Stromal cell of bone marrow (primary cell): ENCODE measurements at regions not wholly inside any gene's neighbourhood (a gene's known extent, or its start where the extent isn't known, plus 50 kb on each side); places are given as distances from the start of the nearest gene placed in this dataset.

Source experiments
- DNase-seq: peaks from one replicate; pipeline ENCODE4 v3.0.0-alpha.2; 2012; ENCODE audit warnings: low read depth

DNA sequence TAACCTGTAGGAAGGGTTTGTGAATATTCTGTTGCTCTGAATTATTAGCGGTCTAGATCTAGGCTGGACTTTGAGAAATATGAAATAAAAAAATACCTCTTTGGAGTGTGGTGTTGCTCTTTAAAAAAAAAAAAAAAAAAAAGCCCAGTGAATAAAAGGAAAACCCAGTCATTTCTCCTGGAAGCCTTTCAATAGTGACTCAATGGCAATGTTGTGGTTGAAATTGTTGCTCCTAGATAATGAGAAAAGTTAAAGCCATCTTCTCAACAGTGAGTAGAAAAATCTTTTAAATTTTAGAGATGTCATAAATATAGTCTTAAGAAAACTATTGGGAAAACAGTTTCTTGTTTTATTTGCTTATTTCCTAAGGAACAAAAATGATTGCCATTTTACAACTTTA lies 135.3 kb downstream of the RFC3 start:
- peak; percentile 89 for DNase-seq

DNA sequence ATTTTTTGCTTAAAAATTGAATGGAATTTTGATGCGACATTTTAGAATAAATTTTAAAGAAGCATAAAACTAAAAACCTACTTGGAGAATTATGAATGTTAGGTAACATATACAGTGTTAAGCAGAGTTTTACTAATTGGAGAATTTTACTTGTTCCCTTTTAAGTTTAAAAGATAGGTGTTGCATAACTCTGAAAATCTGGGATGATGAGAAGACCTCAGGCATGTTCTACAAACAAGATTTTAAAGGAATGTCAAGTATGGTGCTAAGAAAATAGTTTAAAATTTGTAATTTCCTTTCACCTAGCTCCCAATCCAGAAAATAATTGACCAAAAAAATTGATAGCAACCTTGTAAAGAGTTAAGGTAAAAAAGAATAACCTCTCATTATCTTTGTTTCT lies 135.8 kb downstream of the RFC3 start:
- DNase-seq = no peak

DNA sequence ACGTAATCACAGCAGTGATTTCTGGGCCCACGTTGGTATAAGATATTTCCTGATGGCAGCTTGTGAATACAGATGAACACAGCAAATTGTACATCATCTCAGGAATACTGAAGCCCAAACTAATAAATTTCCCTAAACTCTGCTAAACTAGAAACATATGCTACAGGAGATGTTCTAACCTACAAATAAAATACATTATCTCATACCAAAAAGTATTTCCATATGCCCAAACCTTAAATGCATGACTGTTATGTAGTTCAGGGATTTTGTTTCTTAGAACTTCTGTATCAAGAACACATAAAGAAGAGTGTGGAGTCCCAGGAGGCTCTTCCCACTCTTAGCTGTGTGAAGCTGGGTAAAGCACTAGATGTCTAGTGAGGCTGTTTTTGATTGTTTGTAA lies 138.4 kb downstream of the RFC3 start:
- no peak for DNase-seq

DNA sequence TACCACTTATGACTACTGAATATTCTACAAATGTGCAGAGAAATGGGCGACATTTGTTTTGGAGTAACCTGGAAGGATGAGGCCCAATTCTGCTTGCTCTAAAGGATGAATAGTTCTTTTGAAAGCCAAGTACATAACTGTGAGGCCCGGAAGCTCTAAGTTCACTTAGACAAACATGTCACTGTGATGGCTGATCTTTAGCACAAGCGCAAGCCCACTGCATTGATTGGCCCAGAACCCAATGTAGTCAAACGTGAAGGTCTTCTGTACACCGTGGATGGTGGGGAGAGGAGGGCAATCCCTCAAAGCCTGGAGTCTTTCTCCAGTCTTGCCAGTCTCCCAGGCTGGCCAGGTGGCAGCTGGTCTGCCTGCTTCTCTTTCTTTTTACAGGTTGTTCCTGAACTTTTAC lies 139.6 kb downstream of the RFC3 start:
- DNase-seq = no peak

DNA sequence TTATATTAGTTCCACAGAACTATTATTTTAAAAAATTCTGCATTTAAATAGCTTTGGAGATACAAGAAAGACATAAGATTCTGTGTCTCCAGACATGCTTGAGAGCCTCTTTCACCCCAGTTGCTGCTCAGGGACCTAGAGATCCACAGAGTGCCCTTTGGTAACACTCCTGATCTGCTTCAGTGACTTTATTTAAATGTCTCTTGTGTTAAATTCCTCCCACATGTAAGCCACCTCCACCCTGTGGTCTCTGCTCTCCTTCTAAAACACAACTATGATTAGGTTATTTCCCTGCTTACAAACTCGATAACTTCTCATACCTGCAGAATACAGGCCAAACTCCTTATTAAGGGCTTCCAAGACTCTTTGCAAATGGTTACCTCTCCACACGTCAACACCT lies 141.0 kb downstream of the RFC3 start:
- no peak for DNase-seq

DNA sequence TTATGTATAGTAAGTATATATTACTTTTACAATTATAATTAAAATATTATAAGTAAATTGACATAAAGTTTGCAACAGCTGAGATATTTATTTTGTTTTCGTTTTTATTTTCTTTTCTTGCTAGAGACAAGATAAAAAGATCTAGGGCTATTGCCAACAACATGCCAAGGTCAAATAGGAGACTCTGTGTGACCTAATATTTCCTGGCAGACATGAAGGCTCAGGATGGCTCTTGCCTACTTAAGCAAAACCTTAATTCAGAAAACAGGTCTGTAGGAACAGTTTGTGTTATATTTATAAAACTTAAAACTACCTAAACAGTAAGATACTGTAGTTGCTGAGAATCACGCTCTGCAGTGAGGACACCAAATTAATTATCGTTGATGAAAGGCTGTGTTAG lies 145.2 kb downstream of the RFC3 start:
- DNase-seq = no peak

DNA sequence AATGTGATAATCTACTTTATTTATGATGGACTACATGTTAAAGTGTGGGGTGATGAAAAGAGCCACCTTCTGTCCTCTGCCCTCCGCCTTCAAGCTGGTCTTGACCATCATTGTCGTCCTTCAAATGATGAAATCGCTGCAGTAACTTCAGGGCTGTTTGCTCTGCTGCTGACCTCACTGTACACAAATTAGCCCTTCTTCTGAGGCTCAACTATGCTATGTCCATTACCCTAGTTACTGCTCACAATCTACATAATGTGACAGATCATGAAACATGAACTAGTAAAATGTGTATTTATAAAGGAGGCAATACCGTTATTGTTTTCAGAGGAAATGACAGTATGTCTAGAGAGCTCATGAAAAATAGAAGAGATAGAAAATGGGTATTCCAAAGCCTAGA lies 145.9 kb downstream of the RFC3 start:
- DNase-seq = no peak

DNA sequence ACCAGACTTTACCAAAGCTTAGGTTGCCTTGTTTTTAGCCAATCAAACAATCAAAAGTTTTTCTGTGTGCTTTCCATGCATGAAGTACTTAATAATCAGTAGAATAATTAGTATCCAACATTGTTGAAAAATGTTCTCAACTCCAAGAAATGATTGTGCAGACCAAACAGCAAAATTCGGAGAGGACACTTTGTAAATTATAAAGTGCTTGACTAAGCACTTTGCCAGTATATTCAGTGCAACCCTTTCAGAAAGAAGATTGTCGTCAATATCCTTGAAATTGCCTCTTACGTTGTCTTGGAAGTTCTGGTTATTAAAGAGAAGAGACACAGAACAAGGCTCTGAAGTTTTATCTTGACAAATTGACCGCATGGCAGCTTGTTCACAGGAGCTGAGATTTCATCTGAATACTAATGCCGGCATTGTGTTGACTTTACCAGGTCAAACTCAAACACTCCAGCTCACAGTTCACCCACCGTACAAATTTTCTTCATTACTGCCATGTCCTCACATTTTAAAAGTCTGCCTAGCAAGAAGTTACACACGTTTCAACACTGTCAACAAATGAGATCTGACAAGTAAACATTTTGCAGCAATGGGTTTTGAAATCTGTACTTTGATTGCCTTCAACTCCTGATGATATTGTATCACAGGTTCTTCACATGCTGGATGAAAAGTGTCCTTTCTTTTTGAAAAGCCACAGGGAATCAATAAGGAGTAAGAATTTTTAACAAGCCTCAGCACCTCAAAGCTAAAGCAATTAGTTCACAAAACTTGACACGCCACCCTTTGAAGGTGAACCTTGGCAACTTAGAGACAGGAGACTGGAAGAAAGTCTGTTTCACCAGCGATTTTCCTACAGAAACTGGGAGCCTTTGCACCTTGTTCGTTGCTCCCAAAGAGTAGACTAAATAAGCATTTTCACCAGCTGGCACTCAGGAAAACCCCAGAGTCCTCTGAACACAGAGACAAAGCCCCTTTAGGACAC lies 150.9 kb downstream of the RFC3 start:
- DNase-seq = no peak

DNA sequence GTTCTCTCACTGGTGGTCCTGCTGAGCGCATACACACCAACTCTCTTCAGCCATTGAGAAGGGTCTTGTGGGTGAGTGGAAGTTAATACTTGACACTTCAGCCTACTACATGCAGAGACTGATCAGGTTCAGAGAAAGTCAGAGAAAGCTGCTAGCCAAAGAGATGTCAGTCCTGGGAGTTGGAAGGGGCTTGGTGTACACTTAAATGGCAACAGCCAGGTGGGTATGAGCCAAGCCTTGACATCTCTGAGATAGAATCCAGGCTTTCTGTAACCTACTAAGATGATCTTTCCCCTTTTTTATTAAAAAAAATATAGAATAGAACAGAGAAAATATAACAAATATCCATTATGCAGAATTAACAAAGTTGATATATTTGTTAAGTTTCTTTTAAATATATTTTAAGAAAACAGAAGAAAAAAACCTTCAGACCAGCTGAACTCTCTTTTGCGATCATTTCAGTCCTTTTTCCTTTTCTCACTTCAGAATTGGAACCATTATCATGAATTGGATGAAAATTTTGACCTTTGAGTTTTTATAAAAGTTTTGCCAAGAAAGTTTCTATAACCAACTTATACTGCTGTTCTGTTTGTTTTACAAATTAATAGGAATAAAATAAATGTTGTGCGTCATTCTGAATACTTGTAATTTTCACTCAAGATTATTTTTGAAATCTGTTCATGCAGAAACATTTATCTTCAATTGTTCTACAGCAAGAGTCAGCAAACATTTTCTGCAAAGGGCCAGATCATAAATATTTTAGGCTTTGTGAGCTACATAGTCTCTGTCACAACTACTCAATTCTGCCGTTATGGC lies 153.0 kb downstream of the RFC3 start:
- DNase-seq = no peak

DNA sequence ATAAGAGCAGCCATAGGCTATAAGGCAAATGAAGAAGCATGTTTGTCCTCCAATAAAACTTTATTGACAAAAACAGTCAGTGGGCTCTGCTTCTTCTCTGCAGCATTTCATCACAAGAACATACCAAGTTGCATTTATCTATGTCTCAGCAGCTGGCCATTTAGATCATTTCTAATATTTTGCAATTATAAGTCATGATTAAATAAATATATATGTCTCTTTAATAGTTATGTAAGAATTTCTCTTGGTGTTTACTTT lies 153.5 kb downstream of the RFC3 start:
- no peak for DNase-seq

DNA sequence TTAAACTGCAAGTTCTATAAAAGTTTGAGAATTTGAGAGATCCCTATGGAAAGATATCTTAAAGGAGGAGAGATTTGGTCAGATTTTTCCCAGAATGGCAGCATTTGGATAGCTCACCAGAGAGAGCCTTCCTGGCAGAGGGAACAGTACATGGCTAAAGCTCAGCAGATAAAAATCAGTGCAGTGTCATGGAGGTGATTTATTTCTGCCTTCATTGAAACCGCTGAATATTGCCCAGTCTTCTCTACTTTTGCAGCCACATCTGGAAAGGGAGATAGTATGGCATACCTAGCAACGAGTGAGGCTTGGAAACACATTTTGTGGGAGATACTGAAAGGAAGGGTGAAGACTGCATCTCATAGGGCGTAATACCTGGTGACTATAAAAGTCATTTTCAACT lies 155.2 kb downstream of the RFC3 start:
- DNase-seq = no peak

DNA sequence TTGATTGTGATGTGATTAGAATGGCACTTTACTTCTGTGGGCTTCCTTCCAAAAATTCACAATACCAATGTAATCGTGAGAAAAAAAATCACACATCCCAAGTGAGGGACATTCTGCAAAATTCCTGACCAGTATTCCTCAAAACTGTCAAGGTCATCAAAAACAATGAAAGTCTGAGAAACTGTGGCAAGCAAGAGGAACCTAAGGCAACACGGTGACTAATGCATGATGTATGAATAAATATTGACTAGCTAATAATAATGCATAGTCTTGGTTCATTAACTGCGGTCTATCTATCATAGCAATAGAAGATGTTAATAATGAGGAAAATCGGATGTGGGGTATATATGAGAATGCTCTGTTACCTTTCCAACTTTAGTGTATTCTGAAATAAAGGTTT lies 159.0 kb downstream of the RFC3 start:
- no peak for DNase-seq

DNA sequence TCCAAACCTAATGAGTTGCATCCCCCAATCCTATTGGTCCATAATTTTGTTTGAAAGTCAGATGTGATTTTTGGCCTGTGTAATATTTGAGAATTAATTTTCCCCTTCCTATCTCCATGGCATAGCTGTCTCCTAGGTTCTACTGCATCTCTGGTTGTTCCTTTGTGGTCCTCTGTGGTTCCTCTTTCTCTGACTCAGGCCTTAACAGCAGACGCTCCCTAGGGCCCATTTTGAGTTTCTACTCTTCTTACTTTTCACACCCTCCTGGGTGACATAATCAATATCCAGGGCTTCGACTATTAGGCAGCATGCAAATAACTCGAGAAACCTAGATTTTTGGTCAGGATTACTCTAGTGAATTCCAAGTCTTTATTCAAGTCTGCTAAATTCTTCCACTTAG lies 160.7 kb downstream of the RFC3 start:
- no peak for DNase-seq

DNA sequence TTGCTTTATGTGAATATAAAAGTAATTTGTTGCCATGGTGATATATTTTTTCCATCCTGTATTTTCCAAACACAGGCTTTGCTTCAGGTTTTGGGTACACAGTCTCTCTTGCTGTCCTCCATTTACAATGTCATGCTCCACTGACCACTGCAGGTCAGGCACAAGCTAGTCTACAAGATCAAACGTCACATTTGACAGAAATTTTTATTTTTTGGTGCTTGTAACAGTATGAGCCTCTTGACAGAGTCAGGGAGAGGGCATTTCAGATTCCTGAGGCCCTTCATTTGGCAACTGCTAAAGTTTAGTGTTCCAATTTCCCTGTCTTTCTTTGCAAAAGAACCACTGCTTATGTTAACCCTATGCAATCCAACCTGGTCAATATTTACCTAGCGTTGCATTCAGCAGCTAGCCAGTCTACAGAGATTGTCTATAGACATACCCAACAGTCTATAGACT lies 175.0 kb downstream of the RFC3 start:
- DNase-seq = no peak

DNA sequence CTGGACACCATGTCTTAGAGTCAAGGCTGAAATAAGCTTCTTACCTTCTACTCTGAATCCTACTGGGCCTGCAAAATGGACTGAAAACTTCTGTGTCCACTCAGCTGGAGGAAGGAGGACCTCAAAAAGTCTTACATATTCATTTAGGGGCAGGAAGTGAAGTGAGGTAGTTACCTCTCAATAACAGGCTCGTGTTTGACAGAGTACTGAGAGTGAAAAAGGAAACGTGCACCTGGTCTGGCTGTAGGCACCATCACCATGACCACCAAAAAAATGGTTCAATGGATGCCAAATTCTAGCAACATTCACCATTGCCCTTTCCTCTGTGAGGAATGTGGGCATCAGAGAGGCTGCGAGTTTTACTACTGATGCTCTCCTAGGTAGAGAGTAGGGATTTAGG lies 176.2 kb downstream of the RFC3 start:
- no peak for DNase-seq

DNA sequence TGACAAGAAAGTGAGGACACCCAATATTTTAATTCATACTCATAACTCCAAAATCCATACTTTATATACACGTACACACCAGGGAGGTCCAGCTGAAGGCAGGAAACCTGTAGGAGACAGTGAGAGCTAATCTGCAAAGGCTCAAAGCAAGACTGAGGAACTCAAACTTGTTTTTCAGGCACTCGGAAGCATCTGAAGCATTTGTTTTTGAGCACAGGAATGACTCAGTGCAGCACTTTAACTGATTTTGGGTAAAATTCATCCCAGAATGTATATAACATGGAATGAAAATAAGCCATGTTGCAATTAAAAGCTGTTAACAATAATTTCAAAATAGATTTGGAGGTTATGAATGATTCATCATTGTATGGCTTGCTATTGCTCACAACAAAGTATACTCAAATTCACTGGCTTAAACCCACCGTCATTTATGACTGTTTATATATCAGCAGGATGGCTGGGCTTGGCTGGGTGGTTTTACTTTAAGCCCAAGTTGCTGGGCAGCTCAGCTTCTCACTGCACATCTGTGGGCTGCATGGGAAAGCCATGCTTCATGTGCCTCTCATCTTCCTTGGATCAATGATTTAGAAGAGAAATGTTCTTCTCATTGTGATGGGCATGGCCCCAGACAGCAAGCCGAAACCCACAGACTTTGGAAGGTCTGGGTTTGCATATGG lies 177.0 kb downstream of the RFC3 start:
- no peak for DNase-seq

DNA sequence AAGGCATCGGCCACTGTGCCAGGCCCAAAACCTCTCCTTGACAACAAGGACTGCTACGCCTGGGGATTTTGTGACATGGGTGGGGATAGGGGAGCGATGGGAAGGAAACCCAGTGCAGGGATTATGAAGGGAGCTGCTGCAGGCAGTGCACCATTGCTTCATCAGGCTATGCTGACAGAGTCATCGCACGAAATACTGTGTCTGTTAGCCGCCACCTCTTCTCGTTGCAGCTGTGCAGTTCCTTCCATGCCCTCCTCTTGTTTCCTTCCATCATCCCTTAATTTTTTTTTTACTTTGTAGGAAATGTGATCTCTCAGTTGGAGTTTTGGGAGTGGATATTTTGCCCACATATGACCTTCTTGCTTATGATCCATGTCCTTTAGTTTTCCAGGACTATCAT lies 178.7 kb downstream of the RFC3 start:
- no peak for DNase-seq

DNA sequence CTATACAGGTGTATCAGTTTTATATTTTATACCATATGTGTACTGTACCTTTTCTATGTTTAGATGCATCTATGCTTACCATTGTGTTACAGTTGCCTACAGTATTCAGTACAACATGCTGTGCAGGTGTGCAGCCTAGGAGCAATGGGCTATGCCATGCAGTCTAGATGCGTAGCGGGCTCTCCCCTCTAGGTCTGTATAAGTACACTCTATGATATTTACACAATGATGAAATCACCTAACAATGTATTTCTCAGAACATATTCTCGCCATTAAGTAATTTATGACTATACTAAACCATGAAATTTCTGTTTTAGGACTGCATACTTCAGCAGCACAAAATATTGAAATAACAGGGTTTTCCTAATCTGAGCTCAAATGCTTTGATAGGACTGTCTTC lies 179.6 kb downstream of the RFC3 start:
- DNase-seq = no peak

DNA sequence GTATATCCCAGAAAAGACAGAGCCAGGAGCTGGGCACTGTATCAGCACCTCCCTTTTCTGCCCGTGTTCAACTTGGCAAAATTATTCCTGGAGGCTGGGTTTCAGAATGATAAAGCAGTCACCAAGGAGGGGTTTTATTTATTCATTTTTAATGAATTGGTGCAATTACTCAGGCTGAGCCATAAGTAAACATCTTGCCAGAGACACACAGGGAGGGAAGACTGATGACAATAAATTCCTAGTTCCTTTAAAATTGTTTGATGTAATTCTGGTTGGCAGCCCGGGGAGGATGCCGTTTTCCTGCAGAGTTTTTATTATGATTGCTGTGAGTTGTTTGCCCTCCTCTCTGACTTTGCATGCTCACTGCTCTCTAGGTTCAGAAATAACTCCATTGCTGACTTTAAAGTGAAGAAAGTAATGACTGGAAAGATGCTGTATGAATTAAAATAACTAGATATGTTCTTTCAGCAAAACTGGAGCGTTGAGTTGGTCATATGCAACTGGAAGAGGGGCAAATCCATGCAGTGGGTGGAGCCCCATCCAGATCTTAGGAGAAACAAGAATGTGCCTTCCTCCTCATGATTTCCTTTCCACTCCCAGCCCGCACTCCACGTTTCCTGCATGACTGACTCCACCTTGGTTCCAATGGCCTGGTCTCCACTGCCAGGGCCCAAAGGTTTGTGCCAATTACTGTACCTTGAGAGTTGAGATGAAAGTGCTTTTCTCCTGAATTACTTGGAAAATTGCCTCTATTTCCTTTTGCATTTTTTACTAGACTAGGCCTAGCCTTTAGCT lies 182.1 kb downstream of the RFC3 start:
- no peak for DNase-seq

DNA sequence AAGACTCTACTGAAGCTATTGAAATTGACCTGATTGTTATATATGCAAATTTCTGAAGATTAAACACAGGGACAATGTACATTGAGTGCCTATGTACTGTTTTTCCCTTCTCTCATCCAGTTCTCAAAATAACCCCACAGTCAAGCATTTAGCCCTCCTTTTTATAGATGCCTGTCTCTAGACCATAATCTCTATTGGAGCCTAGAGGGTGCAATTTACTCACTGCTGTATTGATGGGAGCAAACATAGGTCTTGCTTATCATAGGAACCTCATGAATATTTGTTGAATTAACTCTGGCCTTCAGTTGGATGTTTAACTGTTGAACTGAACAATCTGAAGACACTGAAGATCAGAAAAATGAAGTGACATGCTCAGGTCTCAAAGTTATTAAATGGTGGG lies 183.0 kb downstream of the RFC3 start:
- DNase-seq = no peak

DNA sequence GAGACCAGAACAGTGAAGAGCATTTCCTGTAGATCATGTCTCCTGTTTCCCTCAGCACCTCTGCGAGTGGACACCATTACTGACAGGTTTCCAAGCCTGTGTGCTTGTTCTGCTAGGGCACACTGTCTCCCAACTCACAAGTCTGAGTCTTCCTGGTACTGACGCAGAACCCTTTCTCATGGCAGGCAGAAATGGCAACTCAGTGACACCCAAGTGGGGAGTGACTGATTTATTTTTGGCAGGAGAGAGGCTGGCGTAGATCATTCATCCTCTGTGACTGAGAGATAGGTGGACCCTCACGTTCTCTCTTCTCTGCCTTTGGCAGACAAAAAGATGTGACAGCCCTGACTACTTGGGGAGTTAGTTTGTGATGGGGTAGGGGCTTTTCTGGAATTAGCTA lies 183.4 kb downstream of the RFC3 start:
- DNase-seq = no peak

DNA sequence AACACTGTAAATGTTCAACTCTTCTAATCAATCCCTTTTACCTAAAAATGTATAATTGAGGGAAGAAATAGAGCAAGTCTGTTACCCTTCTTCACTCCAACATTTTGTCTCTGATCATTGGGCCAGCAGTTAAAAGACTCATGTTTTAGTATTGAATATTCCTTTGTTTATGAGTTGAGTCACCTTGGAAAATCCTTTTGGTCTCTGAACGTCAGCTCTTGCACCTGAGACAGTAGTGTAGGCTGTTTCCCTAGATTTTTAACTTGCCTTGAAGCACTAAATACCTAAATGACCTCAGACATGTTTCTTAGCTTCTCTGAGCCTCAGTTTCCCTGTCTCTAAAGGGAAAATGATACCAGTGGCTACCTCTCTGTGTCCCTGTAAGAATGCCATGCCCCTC lies 184.2 kb downstream of the RFC3 start:
- no peak for DNase-seq
